Adrenal gland (tissue), 9 donors: ENCODE measurements at regions not wholly inside any gene's neighbourhood (a gene's known extent, or its start where the extent isn't known, plus 50 kb on each side); places are given as distances from the start of the nearest gene placed in this dataset.

ENCODE experiments used
- DNase-seq, 7 donors: peaks; one replicate each; pipeline ENCODE4 v3.0.0-alpha.2; 2019 to 2020
- H3K27ac ChIP-seq, 5 donors: fragments of 200-600 bp; sonication (generic) in 4 of 5; 1 replicate in 3 of 5; 2 replicates in 2 of 5; pipeline versions ENCODE4 v1.5.1 to v1.8.0; 2016 to 2020; ENCODE audit warnings: mild to moderate bottlenecking in 1 of 5
- H3K27me3 ChIP-seq: fragments of 200-600 bp; 2 replicates; pipeline ENCODE4 v1.8.0; 2021
- H3K36me3 ChIP-seq, 2 donors: fragments of 200-600 bp; replicated peaks in 1 of 2; 1 replicate in 1 of 2; 2 replicates in 1 of 2; pipeline versions ENCODE4 v1.5.1 to v1.8.0; 2018 to 2022
- H3K4me1 ChIP-seq, 2 donors: fragments of 200-600 bp; replicated peaks in 1 of 2; 1 replicate in 1 of 2; 2 replicates in 1 of 2; pipeline versions ENCODE4 v1.5.1 to v1.8.0; 2018 to 2021
- H3K4me3 ChIP-seq, 4 donors: fragments of 200-600 bp; sonication (generic) in 3 of 4; one replicate each; pipeline ENCODE4 v1.5.1; 2016 to 2018
- H3K9me3 ChIP-seq, 3 donors: fragments of 200-600 bp; sonication (generic) in 1 of 3; replicated peaks in 1 of 3; 1 replicate in 2 of 3; 2 replicates in 1 of 3; pipeline versions ENCODE4 v1.5.1 to v1.8.0; 2016 to 2021
- CTCF ChIP-seq, 6 experiments: fragments of 450-650 bp in 4 of 6; fragments of 200-600 bp in 2 of 6; sonication (generic) in 1 of 6; IDR thresholded peaks; 1 replicate in 5 of 6; 2 replicates in 1 of 6; pipeline versions ENCODE4 v1.5.1 to v1.8.0; 2016 to 2021; ENCODE audit warnings: antibody characterized with exemption in 6 of 6, mild to moderate bottlenecking in 2 of 6, moderate library complexity in 1 of 6
- POLR2A ChIP-seq, 2 donors: fragments of 450-650 bp; IDR thresholded peaks; one replicate each; pipeline ENCODE4 v1.6.1; 2017; ENCODE audit warnings: antibody characterized with exemption in 2 of 2, mild to moderate bottlenecking in 2 of 2, moderate library complexity in 1 of 2
- WGBS, 4 donors: extraction: QIAGEN DNeasy Blood & Tissue Kit in 2 of 4; methylation state at CpG; one replicate each; pipeline versions ENCODE4 v1.1.5 to v1.1.7; 2013 to 2017; 5-methylcytosine and 5-hydroxymethylcytosine counted together
- intact Hi-C, 2 donors: fragments of 100-400 bp; cut with DNase I; formaldehyde crosslinking; loops; one replicate each; pipeline versions ENCODE4 v1.14.1 to v1.15.0; 2022 to 2023
- donor health status: healthy with polysubstance abuse.
- donor health status: Bipolar disorder and iron deficiency.
- donor health status: DM: yes; HTN: yes; CAD: no.
- donor health status: DM: no; HTN: no; CAD: no.
- donor health status: DM: no; HTN: no; CAD: no.

DNA sequence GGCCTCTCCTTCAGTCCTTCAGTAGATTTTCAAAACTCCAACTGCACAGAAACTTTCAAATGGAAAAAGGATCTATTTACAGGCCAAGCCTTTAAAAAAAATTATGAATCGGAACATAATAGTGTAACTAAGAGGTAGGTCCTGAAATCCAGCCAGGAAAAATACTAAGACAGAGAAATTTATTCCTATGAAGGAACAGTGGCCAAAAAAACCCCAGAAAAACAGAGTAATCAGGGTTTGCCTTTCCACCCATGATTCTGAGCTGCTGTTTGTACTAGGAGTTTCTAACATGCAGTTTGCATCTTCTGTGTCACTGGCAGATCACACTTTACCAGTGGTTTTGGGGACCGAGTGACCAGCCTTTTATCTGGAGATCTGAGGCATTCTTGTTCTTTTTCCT is 93.1 kb upstream of the TMED7 start:
- intact Hi-C loops, result no loop called here
- DNase-seq, result no peak
- Histone ChIP-seq H3K36me3 (no peaks in the 10 kb centered on the region), H3K27me3 (no peaks in the 10 kb centered on the region), H3K9me3 (no peaks in the 10 kb centered on the region), H3K4me1 (no peaks in the 10 kb centered on the region), H3K4me3 (no peak overlapping the region), H3K27ac (no peak overlapping the region)
- 57 to 73% (median 66%) methylated on average over 2 of the region's 2 CpGs for WGBS, 4 donors
- TF ChIP-seq CTCF (IDR thresholded peaks at IDR 0.05), result no peak
- TF ChIP-seq POLR2A (IDR thresholded peaks at IDR 0.05), result no peak

DNA sequence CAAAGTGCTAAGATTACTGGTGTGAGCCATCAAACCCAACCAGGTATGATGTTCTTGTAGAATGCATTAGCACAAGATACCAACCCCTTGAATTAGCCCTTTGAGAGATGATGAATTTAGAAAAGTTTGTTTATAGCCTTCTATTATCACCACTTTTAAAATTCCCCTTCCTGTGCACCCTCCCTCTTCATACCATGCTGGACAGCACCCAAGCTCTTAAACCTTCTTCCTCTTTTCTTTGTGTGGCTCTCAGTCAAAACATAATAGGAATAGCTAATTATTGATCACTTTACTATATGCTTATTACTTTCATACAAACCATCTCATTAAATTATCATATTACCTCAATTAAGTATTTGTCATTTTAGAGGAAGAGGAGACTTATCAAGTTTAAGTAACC is 87.6 kb upstream of the TMED7 start:
- Histone ChIP-seq H3K4me3 (no peak overlapping the region), H3K36me3 (no peaks in the 10 kb centered on the region), H3K27ac (no peak overlapping the region), H3K4me1 (no peaks in the 10 kb centered on the region), H3K9me3 (no peaks in the 10 kb centered on the region), H3K27me3 (no peaks in the 10 kb centered on the region)
- intact Hi-C loops, result no loop called here
- DNase-seq, result no peak
- TF ChIP-seq CTCF (IDR thresholded peaks at IDR 0.05) (no peak), POLR2A (IDR thresholded peaks at IDR 0.05) (no peak)

GRCh38 chr5:115709585-115709984 is 83.7 kb upstream of the TMED7 start:
- Histone ChIP-seq H3K27me3 (no peaks in the 10 kb centered on the region), H3K27ac (no peak overlapping the region), H3K36me3 (no peaks in the 10 kb centered on the region), H3K4me3 (no peak overlapping the region), H3K4me1 (no peaks in the 10 kb centered on the region), H3K9me3 (no peaks in the 10 kb centered on the region)
- WGBS, 4 donors, result 79 to 89% (median 83%) methylated on average over 1 to 3 of the region's 3 CpGs
- DNase-seq, result no peak
- no peak for TF ChIP-seq CTCF (IDR thresholded peaks at IDR 0.05)
- TF ChIP-seq POLR2A (IDR thresholded peaks at IDR 0.05), result no peak
- intact Hi-C loops, result no loop called here

DNA sequence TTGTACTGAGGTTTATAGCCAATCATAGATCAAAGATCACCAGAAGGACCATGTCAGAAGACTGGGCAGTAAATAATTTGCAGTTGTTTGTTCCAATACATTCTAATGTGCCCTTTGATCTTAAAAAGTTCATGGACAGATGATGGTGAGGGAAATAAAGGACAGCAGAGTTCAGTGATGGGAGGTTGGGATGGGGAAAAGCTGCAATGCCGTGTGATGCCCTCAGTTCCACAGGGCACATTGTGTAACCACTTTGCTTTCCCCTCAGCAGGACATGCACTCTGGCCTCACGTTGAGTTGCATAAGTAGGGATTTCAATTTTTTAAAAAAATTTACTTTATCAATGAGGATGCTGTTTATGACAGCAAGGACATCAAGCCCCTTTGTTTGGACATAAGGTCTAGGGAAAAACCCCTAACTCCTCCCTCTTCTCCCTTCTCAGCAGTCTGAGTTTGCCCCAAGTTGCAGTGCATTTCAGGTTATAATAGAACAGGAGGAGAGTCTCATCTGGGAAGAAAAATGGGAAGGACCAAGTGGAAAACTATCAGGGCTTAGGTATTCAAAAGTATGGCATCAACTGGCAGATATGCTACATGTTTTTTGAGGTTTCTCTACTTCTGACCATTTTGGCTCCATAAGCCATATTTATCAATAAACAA is 83.1 kb upstream of the TMED7 start:
- no peaks in the 10 kb centered on the region for H3K36me3 ChIP-seq
- TF ChIP-seq POLR2A (IDR thresholded peaks at IDR 0.05), result no peak
- TF ChIP-seq CTCF (IDR thresholded peaks at IDR 0.05), result no peak
- DNase-seq, result no peak
- no peak overlapping the region for H3K27ac ChIP-seq
- intact Hi-C loops, result no loop called here
- H3K4me1 ChIP-seq, result no peaks in the 10 kb centered on the region
- H3K4me3 ChIP-seq, result no peak overlapping the region
- H3K27me3 ChIP-seq, result no peaks in the 10 kb centered on the region
- no peaks in the 10 kb centered on the region for H3K9me3 ChIP-seq
- 53 to 72% (median 65%) methylated on average over 2 of the region's 2 CpGs for WGBS, 4 donors
